ENCODE measurements at regions not wholly inside any gene's neighbourhood (a gene's known extent, or its start where the extent isn't known, plus 50 kb on each side); places are given as distances from the start of the nearest gene placed in this dataset.

- Histone ChIP-seq H3K9me3 (ENCODE audit: low read length) (no peaks in the 10 kb centered on the region), H3K4me2 (ENCODE audit: low read depth, low read length) (no peak overlapping the region), H4K20me1 (ENCODE audit: insufficient read depth, low read length) (no peaks in the 10 kb centered on the region), H3K4me3 (replicated peaks in 1 of 3; ENCODE audit: insufficient read depth in 1 of 3, low read depth in 2 of 3, low read length in 3 of 3) (no peak overlapping the region), H3K4me1 (ENCODE audit: insufficient read depth, low read length) (no peaks in the 10 kb centered on the region), H3K79me2 (ENCODE audit: insufficient read depth, low read length) (no peaks in the 10 kb centered on the region), H3K36me3 (replicated peaks in 1 of 2; ENCODE audit: control insufficient read depth in 1 of 2, insufficient read depth in 2 of 2, low read length in 2 of 2) (no peaks in the 10 kb centered on the region), H3K9ac (ENCODE audit: insufficient read depth, low read depth, low read length) (no peak overlapping the region), H2AFZ (ENCODE audit: low read length) (no peak overlapping the region), H3K27me3 (ENCODE audit: control insufficient read depth in 1 of 2, insufficient read depth in 2 of 2, low read length in 2 of 2) (no peaks in the 10 kb centered on the region), H3K27ac (ENCODE audit: extremely low read length, insufficient read depth, low read length) (no peak overlapping the region)
- DNase-seq (ENCODE audit: low spot score) (no peak), ATAC-seq (no peak), FAIRE-seq (no peak)
- TF ChIP-seq ZNF773 (CRISPR knock-in tag; IDR thresholded peaks at IDR 0.05; ENCODE audit: borderline replicate concordance) (no peak), ZC3H4 (CRISPR knock-in tag; IDR thresholded peaks at IDR 0.05; ENCODE audit: borderline replicate concordance) (no peak), SMARCC2 (IDR thresholded peaks at IDR 0.05) (no peak), ZBTB21 (CRISPR knock-in tag; IDR thresholded peaks at IDR 0.05) (no peak), ZNF75D (CRISPR knock-in tag; IDR thresholded peaks at IDR 0.05; ENCODE audit: borderline replicate concordance) (no peak), RFX3 (CRISPR knock-in tag; IDR thresholded peaks at IDR 0.05) (no peak), ERF (CRISPR knock-in tag; IDR thresholded peaks at IDR 0.05) (no peak), MTA3 (CRISPR knock-in tag; IDR thresholded peaks at IDR 0.05) (no peak), SNRNP70 (IDR thresholded peaks at IDR 0.05; ENCODE audit: low read depth, low read length) (no peak)
- no TSS peak for BruUV-seq (replicated peaks)
- CTCF ChIA-PET (ENCODE audit: low intra/inter-chr PET ratio, low total read pairs): no interaction called here
- POLR2A ChIA-PET: no interaction called here
- 15% methylated on average over 6 of the region's 6 CpGs for WGBS (ENCODE audit: low lambda C conversion rate)
- in situ Hi-C loops (cut with HindIII; ENCODE audit: extremely low pct_ligation_motif_present, low pct_unique_long_range_greater_than_20kb) (no loop called here), intact Hi-C loops (cut with micrococcal nuclease; ENCODE audit: unreplicated experiment) (no loop called here)
Measured at GRCh38 chr11:13896175-13896980, 66.1 kb upstream of the SPON1 start.

GRCh38 chr11:13896981-13897353 is 65.6 kb upstream of the SPON1 start:
- in situ Hi-C loops (cut with HindIII; ENCODE audit: extremely low pct_ligation_motif_present, low pct_unique_long_range_greater_than_20kb) (no loop called here), intact Hi-C loops (cut with micrococcal nuclease; ENCODE audit: unreplicated experiment) (no loop called here)
- no peak overlapping the region for H3K4me3 ChIP-seq (replicated peaks in 1 of 3; ENCODE audit: insufficient read depth in 1 of 3, low read depth in 2 of 3, low read length in 3 of 3)
- no peak overlapping the region for H3K27ac ChIP-seq (ENCODE audit: extremely low read length, insufficient read depth, low read length)
- BruUV-seq (replicated peaks): no TSS peak
- H3K4me1 ChIP-seq (ENCODE audit: insufficient read depth, low read length): no peaks in the 10 kb centered on the region
- no peaks in the 10 kb centered on the region for H3K9me3 ChIP-seq (ENCODE audit: low read length)
- no peaks in the 10 kb centered on the region for H3K36me3 ChIP-seq (replicated peaks in 1 of 2; ENCODE audit: control insufficient read depth in 1 of 2, insufficient read depth in 2 of 2, low read length in 2 of 2)
- H3K4me2 ChIP-seq (ENCODE audit: low read depth, low read length): no peak overlapping the region
- no peaks in the 10 kb centered on the region for H3K27me3 ChIP-seq (ENCODE audit: control insufficient read depth in 1 of 2, insufficient read depth in 2 of 2, low read length in 2 of 2)
- H4K20me1 ChIP-seq (ENCODE audit: insufficient read depth, low read length): no peaks in the 10 kb centered on the region
- no peak overlapping the region for H2AFZ ChIP-seq (ENCODE audit: low read length)
- ChIA-PET CTCF (ENCODE audit: low intra/inter-chr PET ratio, low total read pairs) (no interaction called here), POLR2A (no interaction called here)
- ATAC-seq: no peak
- 30% methylated on average over 7 of the region's 7 CpGs for WGBS (ENCODE audit: low lambda C conversion rate)
- H3K79me2 ChIP-seq (ENCODE audit: insufficient read depth, low read length): no peaks in the 10 kb centered on the region
- H3K9ac ChIP-seq (ENCODE audit: insufficient read depth, low read depth, low read length): no peak overlapping the region
- no peak for FAIRE-seq
- no peak for DNase-seq (ENCODE audit: low spot score)
- TF ChIP-seq ZNF317 (CRISPR knock-in tag; IDR thresholded peaks at IDR 0.05): no peak
- TF ChIP-seq ZNF232 (CRISPR knock-in tag; IDR thresholded peaks at IDR 0.05; ENCODE audit: borderline replicate concordance): no peak
- no peak for TF ChIP-seq ZBTB4 (CRISPR knock-in tag; IDR thresholded peaks at IDR 0.05; ENCODE audit: borderline replicate concordance)
